ENCODE measurements at regions not wholly inside any gene's neighbourhood (a gene's known extent, or its start where the extent isn't known, plus 50 kb on each side); places are given as distances from the start of the nearest gene placed in this dataset.

- TF ChIP-seq POLR2AphosphoS5 (IDR thresholded peaks at IDR 0.05; ENCODE audit: low read depth, low read length) = no peak
- no peak for TF ChIP-seq REST (IDR thresholded peaks at IDR 0.05; ENCODE audit: insufficient read depth in 1 of 2, low read depth in 2 of 2, low read length in 2 of 2)
These were observed 1434.3 kb upstream of the ADGRB3 start for GRCh38 chr6:67200626-67201403.
